CD14-positive monocyte (primary cell): ENCODE measurements at regions not wholly inside any gene's neighbourhood (a gene's known extent, or its start where the extent isn't known, plus 50 kb on each side); places are given as distances from the start of the nearest gene placed in this dataset.

Experiments used
- DNase-seq, 3 donors: peaks; one replicate each; pipeline ENCODE4 v3.0.0-alpha.2; 2011 to 2022
- H2AFZ ChIP-seq: 2 replicates; pipeline ENCODE4 v1.6.0; 2012; ENCODE audit warnings: mild to moderate bottlenecking, low read depth, low read length, inconsistent platforms; ENCODE audit not compliant: insufficient read depth, poor library complexity, severe bottlenecking
- H3K27ac ChIP-seq, 2 donors: 1 replicate in 1 of 2; 2 replicates in 1 of 2; pipeline ENCODE4 v1.5.1; 2012 to 2013; ENCODE audit warnings: low read length in 2 of 2, control low read depth in 1 of 2, inconsistent platforms in 1 of 2, low read depth in 1 of 2, mild to moderate bottlenecking in 1 of 2
- H3K27me3 ChIP-seq, 2 donors: one replicate each; pipeline versions ENCODE4 v1.6.0 to v1.6.1; 2011 to 2013; ENCODE audit warnings: low read length in 2 of 2; ENCODE audit not compliant: control insufficient read depth in 2 of 2, insufficient read depth in 2 of 2
- H3K36me3 ChIP-seq, 2 donors: replicated peaks in 1 of 2; 1 replicate in 1 of 2; 2 replicates in 1 of 2; pipeline versions ENCODE4 v1.5.1 to v1.6.1; 2012 to 2013; ENCODE audit warnings: low read length in 2 of 2, control low read depth in 1 of 2, inconsistent platforms in 1 of 2, mild to moderate bottlenecking in 1 of 2; ENCODE audit not compliant: insufficient read depth in 2 of 2, control insufficient read depth in 1 of 2
- H3K4me1 ChIP-seq, 2 donors: 1 replicate in 1 of 2; 2 replicates in 1 of 2; pipeline versions ENCODE4 v1.5.1 to v1.6.1; 2012 to 2013; ENCODE audit warnings: low read length in 2 of 2, control low read depth in 1 of 2, inconsistent platforms in 1 of 2, mild to moderate bottlenecking in 1 of 2, moderate library complexity in 1 of 2; ENCODE audit not compliant: insufficient read depth in 2 of 2, control insufficient read depth in 1 of 2
- H3K4me2 ChIP-seq: replicated peaks from 2 replicates; pipeline ENCODE3; 2012; ENCODE audit warnings: low read length, moderate library complexity, mild to moderate bottlenecking; ENCODE audit not compliant: poor library complexity, severe bottlenecking; ENCODE audit errors: extremely low read depth
- H3K4me3 ChIP-seq, 3 experiments: fragments of 200-600 bp in 1 of 3; sonication (generic) in 1 of 3; replicated peaks in 1 of 3; 1 replicate in 2 of 3; 2 replicates in 1 of 3; pipeline ENCODE4 v1.5.1; 2011 to 2013; ENCODE audit warnings: low read length in 3 of 3, mild to moderate bottlenecking in 3 of 3, control low read depth in 2 of 3, low read depth in 2 of 3, inconsistent platforms in 1 of 3, moderate library complexity in 1 of 3
- H3K79me2 ChIP-seq: 2 replicates; pipeline ENCODE4 v1.6.0; 2012; ENCODE audit warnings: mild to moderate bottlenecking, control low read depth, inconsistent platforms, low read length, moderate library complexity; ENCODE audit not compliant: insufficient read depth
- H3K9ac ChIP-seq: 2 replicates; pipeline ENCODE4 v1.6.0; 2017; ENCODE audit warnings: low read length, mild to moderate bottlenecking; ENCODE audit not compliant: insufficient read depth, poor library complexity, severe bottlenecking
- H3K9me3 ChIP-seq, 2 donors: replicated peaks in 1 of 2; 1 replicate in 1 of 2; 2 replicates in 1 of 2; pipeline versions ENCODE4 v1.5.1 to v1.6.1; 2012 to 2013; ENCODE audit warnings: low read length in 2 of 2, control low read depth in 1 of 2; ENCODE audit not compliant: control insufficient read depth in 1 of 2, insufficient read depth in 1 of 2
- H4K20me1 ChIP-seq: 2 replicates; pipeline ENCODE4 v1.6.0; 2012; ENCODE audit warnings: mild to moderate bottlenecking, low read length, control low read depth, moderate library complexity; ENCODE audit not compliant: insufficient read depth
- H3K27ac Mint-ChIP-seq, 7 donors: one replicate each; pipeline ENCODE4 v1.8.0; 2020; ENCODE audit warnings: mild to moderate bottlenecking in 7 of 7, mixed read lengths in 7 of 7, moderate library complexity in 6 of 7, inconsistent platforms in 2 of 7
- H3K27me3 Mint-ChIP-seq, 3 donors: one replicate each; pipeline ENCODE4 v1.8.0; 2021 to 2022; ENCODE audit warnings: low read depth in 3 of 3, mild to moderate bottlenecking in 3 of 3, mixed read lengths in 3 of 3, moderate library complexity in 3 of 3, inconsistent platforms in 1 of 3
- H3K36me3 Mint-ChIP-seq, 2 donors: one replicate each; pipeline ENCODE4 v1.8.0; 2020; ENCODE audit warnings: mixed read lengths in 2 of 2, inconsistent platforms in 1 of 2, mild to moderate bottlenecking in 1 of 2
- H3K4me1 Mint-ChIP-seq: one replicate; pipeline ENCODE4 v1.8.0; 2020; ENCODE audit warnings: mild to moderate bottlenecking, mixed read lengths
- H3K4me3 Mint-ChIP-seq, 2 donors: one replicate each; pipeline ENCODE4 v1.8.0; 2020; ENCODE audit warnings: mild to moderate bottlenecking in 2 of 2, mixed read lengths in 2 of 2, moderate library complexity in 1 of 2
- H3K9me3 Mint-ChIP-seq, 7 donors: one replicate each; pipeline ENCODE4 v1.8.0; 2020 to 2022; ENCODE audit warnings: mixed read lengths in 7 of 7, mild to moderate bottlenecking in 6 of 7, moderate library complexity in 6 of 7, inconsistent platforms in 2 of 7
- WGBS: methylation state at CpG from one replicate; pipeline ENCODE4 v1.1.5; 2013; ENCODE audit warnings: missing lambda C conversion rate; ENCODE audit not compliant: insufficient coverage; 5-methylcytosine and 5-hydroxymethylcytosine counted together
- intact Hi-C, 2 donors: fragments of 100-400 bp; cut with micrococcal nuclease; formaldehyde crosslinking; loops; one replicate each; pipeline versions ENCODE4 v1.15.0 to v1.15.1; 2023
- TF ChIP-seq, protein P1 (sequence below): fragments of 200-600 bp; IDR thresholded peaks from one replicate; pipeline ENCODE4 v1.8.0; 2022; ENCODE audit warnings: antibody characterized with exemption, mild to moderate bottlenecking

- intact Hi-C loops, result no loop called here
- Histone ChIP-seq H3K9me3 (no peaks in the 10 kb centered on the region), H3K27me3 (no peaks in the 10 kb centered on the region), H3K9ac (no peak overlapping the region), H3K36me3 (no peaks in the 10 kb centered on the region), H3K4me3 (no peak overlapping the region), H2AFZ (no peak overlapping the region), H3K27ac (no peak overlapping the region), H3K4me1 (peaks cover 45 to 49% of the 10 kb centered on the region in 2 donors), H4K20me1 (no peaks in the 10 kb centered on the region), H3K4me2 (no peak overlapping the region), H3K79me2 (no peaks in the 10 kb centered on the region)
- no peak overlapping the region for H3K4me3 Mint-ChIP-seq
- no peaks in the 10 kb centered on the region for H3K27me3 Mint-ChIP-seq
- H3K36me3 Mint-ChIP-seq, result no peaks in the 10 kb centered on the region
- no peak for DNase-seq
- H3K4me1 Mint-ChIP-seq, result peaks cover 41% of the 10 kb centered on the region
- H3K9me3 Mint-ChIP-seq, result no peaks in the 10 kb centered on the region
- H3K27ac Mint-ChIP-seq, result no peak overlapping the region
- TF ChIP-seq, protein P1, sequence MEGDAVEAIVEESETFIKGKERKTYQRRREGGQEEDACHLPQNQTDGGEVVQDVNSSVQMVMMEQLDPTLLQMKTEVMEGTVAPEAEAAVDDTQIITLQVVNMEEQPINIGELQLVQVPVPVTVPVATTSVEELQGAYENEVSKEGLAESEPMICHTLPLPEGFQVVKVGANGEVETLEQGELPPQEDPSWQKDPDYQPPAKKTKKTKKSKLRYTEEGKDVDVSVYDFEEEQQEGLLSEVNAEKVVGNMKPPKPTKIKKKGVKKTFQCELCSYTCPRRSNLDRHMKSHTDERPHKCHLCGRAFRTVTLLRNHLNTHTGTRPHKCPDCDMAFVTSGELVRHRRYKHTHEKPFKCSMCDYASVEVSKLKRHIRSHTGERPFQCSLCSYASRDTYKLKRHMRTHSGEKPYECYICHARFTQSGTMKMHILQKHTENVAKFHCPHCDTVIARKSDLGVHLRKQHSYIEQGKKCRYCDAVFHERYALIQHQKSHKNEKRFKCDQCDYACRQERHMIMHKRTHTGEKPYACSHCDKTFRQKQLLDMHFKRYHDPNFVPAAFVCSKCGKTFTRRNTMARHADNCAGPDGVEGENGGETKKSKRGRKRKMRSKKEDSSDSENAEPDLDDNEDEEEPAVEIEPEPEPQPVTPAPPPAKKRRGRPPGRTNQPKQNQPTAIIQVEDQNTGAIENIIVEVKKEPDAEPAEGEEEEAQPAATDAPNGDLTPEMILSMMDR, result no peak
- WGBS, result no CpG with 5 or more reads among the region's 2 CpGs
These were observed 84.0 kb upstream of the PICALM start for GRCh38 chr11:86152901-86153300.

DNA sequence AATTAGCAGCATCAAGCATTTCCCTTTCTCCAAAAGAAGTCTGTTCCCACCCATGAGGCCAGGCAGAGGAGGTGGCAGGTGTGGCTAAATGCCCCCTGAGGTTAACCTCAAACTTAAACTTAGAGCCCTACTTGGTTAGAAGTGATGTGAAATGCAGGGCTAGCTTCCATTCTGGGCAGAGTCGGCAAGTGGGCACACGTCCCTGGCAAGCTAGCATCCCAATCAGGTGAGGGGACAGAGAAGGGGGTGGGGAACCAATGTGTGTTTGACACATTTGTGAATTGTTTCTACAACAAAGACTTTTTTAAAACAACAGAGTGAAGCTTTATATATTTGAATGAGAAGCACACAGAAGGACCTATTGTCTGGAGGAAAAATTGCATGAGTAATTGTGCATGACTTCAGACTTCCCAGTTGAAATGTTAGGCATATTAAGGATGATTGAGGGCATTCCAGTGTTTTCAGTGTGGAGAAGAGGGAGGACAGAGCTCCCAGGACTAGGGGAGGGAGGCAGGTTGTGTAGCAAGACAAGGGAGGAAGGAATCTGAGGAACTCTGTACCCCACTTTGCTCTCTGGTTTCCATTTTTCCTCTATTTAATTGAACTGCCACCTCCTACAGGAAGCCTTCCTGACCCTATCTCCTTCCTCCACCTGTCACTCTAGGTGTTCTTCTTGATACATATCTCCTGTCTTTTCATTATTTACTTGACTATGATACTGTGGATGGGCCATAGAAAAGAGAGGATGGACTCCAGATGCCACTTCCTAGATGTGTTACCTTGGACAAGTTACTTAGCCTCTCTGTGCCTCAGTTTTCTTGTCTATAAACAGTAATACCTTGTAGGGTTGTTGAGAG is 83.3 kb upstream of the PICALM start:
- DNase-seq, result no peak
- intact Hi-C loops, result no loop called here
- Histone ChIP-seq H3K9me3 (no peaks in the 10 kb centered on the region), H4K20me1 (no peaks in the 10 kb centered on the region), H3K4me3 (peak overlapping the region in 1 of 3 experiments; percentile 31), H3K4me2 (peak overlapping the region; percentile 20), H3K4me1 (peaks cover 38 to 43% of the 10 kb centered on the region in 2 donors), H3K9ac (no peak overlapping the region), H3K27me3 (no peaks in the 10 kb centered on the region), H3K27ac (peak overlapping the region in 1 of 2 donors; percentile 53), H3K79me2 (no peaks in the 10 kb centered on the region), H2AFZ (peak overlapping the region; percentile 67), H3K36me3 (no peaks in the 10 kb centered on the region)
- TF ChIP-seq, protein P1, result no peak
- Mint-ChIP-seq H3K36me3 (no peaks in the 10 kb centered on the region), H3K27ac (peak overlapping the region in 3 of 7 donors; percentile 32 to 38 (median 37)), H3K9me3 (no peaks in the 10 kb centered on the region), H3K4me1 (peaks cover 36% of the 10 kb centered on the region), H3K4me3 (no peak overlapping the region), H3K27me3 (no peaks in the 10 kb centered on the region)
- 8% methylated on average over 2 of the region's 2 CpGs for WGBS
